Kidney epithelial cell (primary cell): ENCODE measurements at regions not wholly inside any gene's neighbourhood (a gene's known extent, or its start where the extent isn't known, plus 50 kb on each side); places are given as distances from the start of the nearest gene placed in this dataset.

ENCODE experiments used
- DNase-seq: peaks from one replicate; pipeline ENCODE4 v3.0.0-alpha.2; 2010; ENCODE audit warnings: low read depth
- H3K27me3 ChIP-seq: 2 replicates; pipeline ENCODE4 v1.6.0; 2011; ENCODE audit warnings: low read length; ENCODE audit not compliant: control insufficient read depth, insufficient read depth
- H3K36me3 ChIP-seq: 2 replicates; pipeline ENCODE4 v1.5.1; 2011; ENCODE audit warnings: low read length; ENCODE audit not compliant: control insufficient read depth, insufficient read depth
- H3K4me3 ChIP-seq: 2 replicates; pipeline ENCODE4 v1.5.1; 2011; ENCODE audit warnings: low read depth, mild to moderate bottlenecking, control low read depth, low read length
- CTCF ChIP-seq: IDR thresholded peaks from 2 replicates; pipeline ENCODE4 v1.5.1; 2011; ENCODE audit warnings: mild to moderate bottlenecking, moderate library complexity, low read length, control low read depth, inconsistent platforms; ENCODE audit not compliant: insufficient read depth, poor library complexity, severe bottlenecking

GRCh38 chr1:65486613-65487012 lies 66.1 kb downstream of the LEPR start:
- H3K27me3 ChIP-seq = no peaks in the 10 kb centered on the region
- DNase-seq = no peak
- H3K36me3 ChIP-seq = no peaks in the 10 kb centered on the region
- H3K4me3 ChIP-seq = no peak overlapping the region
- TF ChIP-seq CTCF = no peak

GRCh38 chr1:65489481-65489880 lies 69.0 kb downstream of the LEPR start:
- no peak overlapping the region for H3K4me3 ChIP-seq
- TF ChIP-seq CTCF = no peak
- H3K36me3 ChIP-seq = no peaks in the 10 kb centered on the region
- no peaks in the 10 kb centered on the region for H3K27me3 ChIP-seq
- no peak for DNase-seq

GRCh38 chr1:65490231-65491009 lies 70.0 kb downstream of the LEPR start:
- H3K36me3 ChIP-seq = no peaks in the 10 kb centered on the region
- H3K27me3 ChIP-seq = no peaks in the 10 kb centered on the region
- no peak overlapping the region for H3K4me3 ChIP-seq
- DNase-seq = no peak
- TF ChIP-seq CTCF = no peak

GRCh38 chr1:65491472-65491871 lies 71.0 kb downstream of the LEPR start:
- Histone ChIP-seq H3K36me3 (no peaks in the 10 kb centered on the region), H3K27me3 (no peaks in the 10 kb centered on the region), H3K4me3 (no peak overlapping the region)
- TF ChIP-seq CTCF = no peak
- DNase-seq = no peak

- no peak overlapping the region for H3K4me3 ChIP-seq
- H3K36me3 ChIP-seq = no peaks in the 10 kb centered on the region
Measured at GRCh38 chr1:65493802-65494201, 73.3 kb downstream of the LEPR start.

More at GRCh38 chr1:65493802-65494201, 73.3 kb downstream of the LEPR start:
- H3K27me3 ChIP-seq = no peaks in the 10 kb centered on the region
- TF ChIP-seq CTCF = no peak
- DNase-seq = no peak
